HEK293 (cell line): ENCODE measurements at regions not wholly inside any gene's neighbourhood (a gene's known extent, or its start where the extent isn't known, plus 50 kb on each side); places are given as distances from the start of the nearest gene placed in this dataset.

Experiments used
- AEBP2 ChIP-seq: fragments of 450-650 bp; formaldehyde crosslinking; IDR thresholded peaks from 2 replicates; pipeline ENCODE4 v1.5.1; 2016; ENCODE audit warnings: missing biosample characterization, missing genetic modification characterization, borderline replicate concordance
- BCL11B ChIP-seq: fragments of 450-650 bp; formaldehyde crosslinking; IDR thresholded peaks from 2 replicates; pipeline ENCODE4 v1.5.1; 2016; ENCODE audit warnings: low read depth, missing biosample characterization, missing genetic modification characterization
- GLIS2 ChIP-seq: fragments of 450-650 bp; formaldehyde crosslinking; IDR thresholded peaks from 2 replicates; pipeline ENCODE4 v1.5.1; 2016; ENCODE audit warnings: missing biosample characterization, missing genetic modification characterization
- HIC1 ChIP-seq: fragments of 450-650 bp; formaldehyde crosslinking; IDR thresholded peaks from 2 replicates; pipeline ENCODE4 v1.5.1; 2016; ENCODE audit warnings: missing biosample characterization, missing genetic modification characterization
- MEIS1 ChIP-seq: sonication (generic); formaldehyde crosslinking; IDR thresholded peaks from 2 replicates; pipeline ENCODE4 v1.8.1; 2022; ENCODE audit warnings: missing genetic modification reagents, mild to moderate bottlenecking, borderline replicate concordance
- SP7 ChIP-seq: fragments of 450-650 bp; formaldehyde crosslinking; IDR thresholded peaks from 2 replicates; pipeline ENCODE4 v1.5.1; 2016; ENCODE audit warnings: missing biosample characterization, missing genetic modification characterization
- WT1 ChIP-seq: fragments of 450-650 bp; formaldehyde crosslinking; IDR thresholded peaks from 2 replicates; pipeline ENCODE4 v1.5.1; 2016; ENCODE audit warnings: missing biosample characterization, missing genetic modification characterization
- YY1 ChIP-seq: fragments of 450-650 bp; formaldehyde crosslinking; IDR thresholded peaks from 2 replicates; pipeline ENCODE4 v1.5.1; 2018; ENCODE audit warnings: missing biosample characterization, missing genetic modification characterization
- ZBTB44 ChIP-seq: fragments of 450-650 bp; IDR thresholded peaks from 2 replicates; pipeline ENCODE4 v1.5.1; 2018; ENCODE audit warnings: missing biosample characterization, mild to moderate bottlenecking, missing genetic modification characterization
- ZBTB49 ChIP-seq: fragments of 450-650 bp; formaldehyde crosslinking; IDR thresholded peaks from 2 replicates; pipeline ENCODE4 v1.5.1; 2016; ENCODE audit warnings: missing biosample characterization, missing genetic modification characterization, low read depth
- ZNF174 ChIP-seq: fragments of 450-650 bp; formaldehyde crosslinking; IDR thresholded peaks from 2 replicates; pipeline ENCODE4 v1.5.0; 2017; ENCODE audit warnings: missing biosample characterization, mild to moderate bottlenecking, missing genetic modification characterization
- ZNF24 ChIP-seq: fragments of 450-650 bp; formaldehyde crosslinking; IDR thresholded peaks from 2 replicates; pipeline ENCODE4 v1.5.1; 2016; ENCODE audit warnings: missing biosample characterization, missing genetic modification characterization
- ZNF280C ChIP-seq: fragments of 450-650 bp; formaldehyde crosslinking; IDR thresholded peaks from 2 replicates; pipeline ENCODE4 v1.5.1; 2016; ENCODE audit warnings: missing biosample characterization, missing genetic modification characterization
- ZNF341 ChIP-seq: fragments of 450-650 bp; formaldehyde crosslinking; IDR thresholded peaks from 2 replicates; pipeline ENCODE4; 2016; ENCODE audit warnings: low read depth, missing biosample characterization, missing genetic modification characterization
- ZNF362 ChIP-seq: fragments of 450-650 bp; formaldehyde crosslinking; IDR thresholded peaks from 2 replicates; pipeline ENCODE4 v1.5.1; 2016; ENCODE audit warnings: missing biosample characterization, missing genetic modification characterization
- ZNF426 ChIP-seq: fragments of 450-650 bp; formaldehyde crosslinking; IDR thresholded peaks from 2 replicates; pipeline ENCODE4 v1.5.1; 2017; ENCODE audit warnings: missing biosample characterization, missing genetic modification characterization, mild to moderate bottlenecking, inconsistent platforms, moderate library complexity
- ZNF433 ChIP-seq: fragments of 450-650 bp; formaldehyde crosslinking; IDR thresholded peaks from 2 replicates; pipeline ENCODE4 v1.5.1; 2016; ENCODE audit warnings: missing biosample characterization, missing genetic modification characterization, low read depth
- ZNF529 ChIP-seq: fragments of 450-650 bp; formaldehyde crosslinking; IDR thresholded peaks from 2 replicates; pipeline ENCODE4 v1.5.1; 2017; ENCODE audit warnings: missing genetic modification characterization, missing biosample characterization; ENCODE audit not compliant: insufficient replicate concordance
- ZNF623 ChIP-seq: fragments of 450-650 bp; formaldehyde crosslinking; IDR thresholded peaks from 2 replicates; pipeline ENCODE4 v1.5.1; 2016; ENCODE audit warnings: missing biosample characterization, missing genetic modification characterization
- ZNF639 ChIP-seq: fragments of 450-650 bp; formaldehyde crosslinking; IDR thresholded peaks from 2 replicates; pipeline ENCODE4 v1.5.1; 2016; ENCODE audit warnings: missing biosample characterization, missing genetic modification characterization
- ZNF664 ChIP-seq: fragments of 450-650 bp; formaldehyde crosslinking; IDR thresholded peaks from 2 replicates; pipeline ENCODE4 v1.5.1; 2016; ENCODE audit warnings: missing biosample characterization, missing genetic modification characterization
- ZNF76 ChIP-seq: fragments of 450-650 bp; formaldehyde crosslinking; IDR thresholded peaks from 2 replicates; pipeline ENCODE4; 2016; ENCODE audit warnings: low read depth, missing biosample characterization, missing genetic modification characterization, borderline replicate concordance
- ZNF785 ChIP-seq: fragments of 450-650 bp; formaldehyde crosslinking; IDR thresholded peaks from 2 replicates; pipeline ENCODE4 v1.5.1; 2016; ENCODE audit warnings: missing biosample characterization, missing genetic modification characterization
- ZSCAN16 ChIP-seq: fragments of 450-650 bp; formaldehyde crosslinking; IDR thresholded peaks from 2 replicates; pipeline ENCODE4 v1.5.1; 2016; ENCODE audit warnings: missing biosample characterization, missing genetic modification characterization
- ZSCAN5A ChIP-seq: fragments of 450-650 bp; formaldehyde crosslinking; IDR thresholded peaks from 2 replicates; pipeline ENCODE4 v1.5.1; 2016; ENCODE audit warnings: missing biosample characterization, missing genetic modification characterization

GRCh38 chr5:143541943-143542797, 138.7 kb upstream of the NR3C1 start (continued):
- TF ChIP-seq YY1 (tag by site-specific recombination): no peak
- no peak for TF ChIP-seq ZNF362 (tag by site-specific recombination)
- TF ChIP-seq MEIS1 (CRISPR knock-in tag): no peak
- no peak for TF ChIP-seq ZSCAN16
- no peak for TF ChIP-seq ZBTB49
- TF ChIP-seq ZNF280C: no peak
- no peak for TF ChIP-seq ZNF24
- TF ChIP-seq ZNF623 (tag by site-specific recombination): no peak
- TF ChIP-seq ZNF785 (tag by site-specific recombination): no peak
- TF ChIP-seq ZNF529 (tag by site-specific recombination): no peak
- TF ChIP-seq ZNF664 (tag by site-specific recombination): no peak
- TF ChIP-seq ZBTB44 (tag by site-specific recombination): no peak
- TF ChIP-seq HIC1 (tag by site-specific recombination): no peak
- no peak for TF ChIP-seq AEBP2
- no peak for TF ChIP-seq ZNF426 (tag by site-specific recombination)
- TF ChIP-seq ZNF639 (tag by site-specific recombination): no peak
- TF ChIP-seq ZNF433 (tag by site-specific recombination): no peak
- no peak for TF ChIP-seq WT1
- TF ChIP-seq ZSCAN5A: no peak
- TF ChIP-seq BCL11B (tag by site-specific recombination): no peak
- TF ChIP-seq GLIS2: no peak
- TF ChIP-seq ZNF174: no peak
- TF ChIP-seq ZNF76: no peak
- no peak for TF ChIP-seq SP7 (tag by site-specific recombination)
- no peak for TF ChIP-seq ZNF341 (tag by site-specific recombination)
